GM19043 (cell line): ENCODE measurements at regions not wholly inside any gene's neighbourhood (a gene's known extent, or its start where the extent isn't known, plus 50 kb on each side); places are given as distances from the start of the nearest gene placed in this dataset.
"Not testable (repeated sequence)": the region's sequence is repeated elsewhere in the genome, so short reads cannot be mapped to it uniquely, and the experiment has no call there.

Experiments
- ATAC-seq: cut with Tn5 transposase; IDR thresholded peaks from one replicate; pipeline ENCODE4 v1.9.1; 2021; ENCODE audit warnings: low read depth; ENCODE audit not compliant: unreplicated experiment

- ATAC-seq, result no peak
Observed at GRCh38 chr3:72087420-72087819, 302.5 kb upstream of the PROK2 start.

- no peak for ATAC-seq
Observed at GRCh38 chr3:72086743-72087087, 301.8 kb upstream of the PROK2 start.

- no peak for ATAC-seq
Observed at GRCh38 chr3:72086042-72086742, 301.2 kb upstream of the PROK2 start.

GRCh38 chr3:72085036-72085435 is 300.1 kb upstream of the PROK2 start:
- no peak for ATAC-seq

GRCh38 chr3:72082776-72083462 is 298.0 kb upstream of the PROK2 start:
- ATAC-seq, result no peak

- peak; percentile 45 for ATAC-seq
Observed at GRCh38 chr3:72082186-72082715, 297.3 kb upstream of the PROK2 start.

GRCh38 chr3:72081471-72082185 is 296.7 kb upstream of the PROK2 start:
- no peak for ATAC-seq

- ATAC-seq, result no peak
Observed at GRCh38 chr3:72080800-72081199, 295.9 kb upstream of the PROK2 start.

- no peak for ATAC-seq
Observed at GRCh38 chr3:72080095-72080494, 295.1 kb upstream of the PROK2 start.

GRCh38 chr3:72079369-72079872 is 294.5 kb upstream of the PROK2 start:
- no peak for ATAC-seq

GRCh38 chr3:72078676-72079368 is 293.9 kb upstream of the PROK2 start:
- ATAC-seq, result no peak

- ATAC-seq, result peak; percentile 52
Observed at GRCh38 chr3:72077473-72078259, 292.7 kb upstream of the PROK2 start.

GRCh38 chr3:72075848-72076247 is 290.9 kb upstream of the PROK2 start:
- ATAC-seq, result not testable (repeated sequence)

- ATAC-seq, result no peak
Observed at GRCh38 chr3:72071624-72072023, 286.7 kb upstream of the PROK2 start.

- no peak for ATAC-seq
Observed at GRCh38 chr3:72070005-72070404, 285.1 kb upstream of the PROK2 start.

GRCh38 chr3:72069543-72069942 is 284.6 kb upstream of the PROK2 start:
- ATAC-seq, result no peak

GRCh38 chr3:72068621-72069020 is 283.7 kb upstream of the PROK2 start:
- ATAC-seq, result no peak

GRCh38 chr3:72067721-72068120 is 282.8 kb upstream of the PROK2 start:
- ATAC-seq, result no peak

- ATAC-seq, result no peak
Observed at GRCh38 chr3:72065872-72066641, 281.1 kb upstream of the PROK2 start.
